ENCODE measurements at regions not wholly inside any gene's neighbourhood (a gene's known extent, or its start where the extent isn't known, plus 50 kb on each side); places are given as distances from the start of the nearest gene placed in this dataset.

DNA sequence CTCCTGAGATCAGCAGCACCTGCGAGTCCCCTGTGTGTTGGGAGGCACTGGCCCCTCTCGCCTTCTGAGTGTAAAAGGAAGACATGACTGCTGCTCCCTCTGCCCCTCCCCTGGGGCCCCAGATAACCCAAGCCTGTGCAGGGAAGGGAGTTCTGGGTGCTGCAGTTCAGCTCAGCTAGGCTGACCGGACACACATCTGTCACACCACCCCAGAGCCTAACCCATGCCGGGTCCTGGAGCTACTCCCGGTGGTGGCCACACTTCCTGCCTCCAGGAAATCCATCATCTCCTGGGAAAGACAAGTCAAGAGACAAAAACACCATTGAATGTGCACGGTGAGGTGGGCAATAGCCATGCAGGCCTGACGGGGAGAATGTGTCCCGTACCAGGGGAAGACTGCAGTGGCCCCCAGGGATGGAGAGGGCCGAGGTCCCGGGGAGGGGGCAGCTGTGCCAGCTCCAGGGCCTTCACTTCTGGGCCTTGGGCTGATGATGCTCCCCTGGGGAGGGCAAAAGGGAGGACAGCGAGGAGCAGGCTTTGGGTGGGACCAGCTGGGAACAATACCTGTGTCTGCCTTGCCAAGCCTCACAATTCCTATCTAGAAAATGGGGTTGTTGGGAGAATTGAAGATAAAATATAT lies 210.6 kb downstream of the TFCP2L1 start:
- DNase-seq (ENCODE audit: low read depth): peak; percentile 34

- peak; percentile 100 for DNase-seq (ENCODE audit: low read depth)
These were observed 209.9 kb downstream of the TFCP2L1 start for GRCh38 chr2:121075006-121075551.

GRCh38 chr2:121075641-121076497 lies 209.1 kb downstream of the TFCP2L1 start:
- DNase-seq (ENCODE audit: low read depth): peak; percentile 46

DNA sequence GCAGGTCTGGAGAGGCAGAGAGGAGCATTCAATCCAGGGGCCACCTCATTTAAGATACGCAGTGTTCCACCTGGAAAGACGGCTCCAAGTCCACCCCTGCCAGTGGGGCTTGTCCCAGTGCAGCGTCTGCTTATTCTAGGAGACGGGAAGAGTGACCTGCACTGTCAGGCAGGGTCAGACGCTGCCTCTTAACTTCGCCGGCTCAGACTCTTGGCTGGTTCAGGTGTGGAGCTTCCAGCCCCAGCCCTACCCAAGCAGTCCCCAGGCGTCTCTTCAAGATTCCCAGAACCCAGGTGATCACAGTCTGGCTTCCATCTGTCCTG lies 208.5 kb downstream of the TFCP2L1 start:
- DNase-seq (ENCODE audit: low read depth): no peak

DNA sequence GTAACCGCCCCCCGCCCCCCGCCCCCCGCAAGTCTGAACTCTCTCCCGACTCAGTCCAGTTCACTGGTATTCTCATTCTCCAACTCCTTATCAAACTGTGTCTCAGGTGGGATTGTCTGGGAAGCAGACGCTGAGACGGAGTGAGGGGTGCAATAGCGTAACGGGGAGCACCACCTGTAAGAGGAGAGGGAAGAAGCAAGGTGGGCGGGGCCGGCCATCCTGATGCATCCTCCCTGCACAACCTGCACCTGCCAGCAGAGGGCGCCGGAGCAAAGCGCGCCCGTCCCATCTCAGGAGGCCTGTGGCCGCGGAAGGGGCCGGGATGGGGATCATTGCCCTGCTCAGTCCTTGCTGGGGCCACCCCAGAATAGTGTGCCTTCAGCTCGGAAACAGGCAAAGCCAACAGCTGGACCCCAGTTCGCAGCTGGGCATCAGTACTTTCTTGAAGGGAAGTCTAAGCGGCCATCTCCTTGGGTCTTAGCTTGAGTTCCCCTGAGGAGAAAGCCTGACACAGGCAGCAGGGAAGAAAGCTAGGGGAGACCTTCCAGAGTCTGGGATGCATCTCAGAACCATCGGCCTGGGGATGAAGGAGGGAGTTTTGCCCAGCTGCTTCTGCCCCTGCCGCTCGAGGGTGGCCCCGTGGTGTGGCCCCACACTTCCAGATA lies 208.0 kb downstream of the TFCP2L1 start:
- DNase-seq (ENCODE audit: low read depth): peak; percentile 77

DNA sequence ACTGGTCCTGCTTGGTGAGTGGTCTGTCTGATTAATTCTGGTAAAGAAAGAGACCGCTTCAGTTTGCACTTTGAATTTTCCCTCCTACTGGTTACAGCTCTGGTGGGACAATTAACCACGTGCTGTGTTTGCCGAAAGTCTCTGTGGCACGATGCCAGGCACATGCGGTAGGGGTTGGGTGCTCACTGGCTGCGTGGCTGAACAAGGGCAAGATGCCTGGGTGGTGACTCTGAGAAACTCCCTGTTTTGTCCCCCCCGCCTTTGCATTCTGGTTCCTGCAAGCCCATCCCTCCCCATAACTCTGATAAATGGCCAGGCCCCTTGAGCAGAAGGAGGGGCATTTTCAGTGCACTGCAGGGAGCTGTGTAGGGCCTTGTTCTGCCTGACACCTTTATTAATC lies 206.1 kb downstream of the TFCP2L1 start:
- no peak for DNase-seq (ENCODE audit: low read depth)

DNA sequence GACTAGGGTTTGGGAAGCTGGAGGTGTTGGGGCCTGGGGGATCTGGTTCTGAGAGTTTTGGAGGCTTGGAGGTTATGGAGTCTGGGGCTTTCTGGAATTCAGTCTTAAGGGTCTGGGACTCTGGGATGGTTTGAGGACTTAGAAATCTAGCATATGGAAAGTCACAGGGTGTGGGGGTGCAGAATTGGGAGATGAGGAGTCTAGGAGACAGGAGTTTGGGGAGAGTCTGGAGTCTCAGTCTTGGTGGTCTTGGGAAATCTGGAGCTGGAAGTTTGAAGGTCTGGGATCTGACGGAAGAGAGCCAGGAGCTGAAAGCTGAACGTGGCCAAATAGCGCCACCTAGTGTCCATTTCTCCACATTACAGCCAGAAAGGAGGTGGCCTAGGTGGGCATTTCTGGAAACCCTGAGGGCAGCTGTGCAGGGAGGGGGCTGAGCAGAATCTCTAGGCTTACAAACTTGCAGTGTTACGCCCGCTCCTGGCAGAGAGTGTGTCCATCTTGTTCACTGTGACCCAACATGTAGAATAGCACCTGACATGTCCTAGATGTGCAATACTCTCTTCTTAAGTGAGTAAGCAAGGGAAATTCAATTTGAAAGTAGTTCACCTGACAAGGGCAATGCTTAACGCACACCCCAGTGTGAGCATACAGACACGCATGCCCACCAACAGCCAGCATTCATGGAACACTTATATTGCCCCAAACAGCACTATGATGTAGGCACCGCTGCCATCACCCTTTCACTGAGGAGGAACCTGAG lies 204.8 kb downstream of the TFCP2L1 start:
- DNase-seq (ENCODE audit: low read depth): peak; percentile 51

- no peak for DNase-seq (ENCODE audit: low read depth)
These were observed 203.3 kb downstream of the TFCP2L1 start for GRCh38 chr2:121081701-121082100.

DNA sequence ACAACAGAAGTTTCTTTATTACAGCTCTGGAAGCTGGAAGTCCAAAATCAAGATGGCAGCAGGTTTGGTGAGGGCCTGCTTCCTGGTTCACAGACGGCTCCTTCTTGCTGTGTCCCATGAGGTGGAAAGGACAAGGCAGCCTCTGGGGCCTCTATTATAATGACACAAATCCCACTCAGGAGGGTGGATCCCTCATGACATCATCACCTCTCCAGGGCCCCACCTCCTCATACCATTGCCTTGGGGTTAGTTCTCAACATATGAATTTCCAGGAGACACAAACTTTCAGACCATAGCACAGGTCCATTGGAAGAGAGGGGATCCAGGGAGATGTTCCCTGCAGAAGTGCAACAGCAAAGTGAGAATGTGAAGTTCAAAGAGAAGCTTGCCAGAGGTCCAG lies 202.8 kb downstream of the TFCP2L1 start:
- DNase-seq (ENCODE audit: low read depth): no peak

DNA sequence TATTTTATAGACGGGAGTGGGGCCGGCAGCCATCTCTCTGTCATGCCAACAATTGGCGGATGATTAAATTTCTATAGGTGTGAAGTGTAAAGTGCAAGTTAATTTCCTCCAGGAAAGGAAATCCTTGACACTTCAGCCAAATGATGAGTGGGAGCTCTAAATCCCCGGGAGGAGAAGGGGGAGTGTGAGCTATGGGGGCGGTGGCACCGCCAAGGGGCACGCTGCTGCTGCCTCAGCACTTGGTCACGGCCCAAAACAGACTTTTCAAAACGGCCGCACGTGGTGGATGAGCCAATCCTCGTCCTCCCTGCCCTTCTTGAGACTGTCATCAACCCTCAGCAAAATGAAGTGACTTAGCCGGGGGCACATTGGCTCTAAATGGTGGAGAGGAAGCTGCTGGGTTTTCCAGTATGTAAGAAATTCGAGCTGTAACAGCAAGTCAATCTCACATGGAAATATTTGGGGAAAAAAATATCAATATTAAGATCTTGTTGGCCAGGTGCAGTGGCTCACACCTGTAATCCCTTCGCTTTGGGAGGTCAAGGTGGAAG lies 200.8 kb downstream of the TFCP2L1 start:
- DNase-seq (ENCODE audit: low read depth): no peak

DNA sequence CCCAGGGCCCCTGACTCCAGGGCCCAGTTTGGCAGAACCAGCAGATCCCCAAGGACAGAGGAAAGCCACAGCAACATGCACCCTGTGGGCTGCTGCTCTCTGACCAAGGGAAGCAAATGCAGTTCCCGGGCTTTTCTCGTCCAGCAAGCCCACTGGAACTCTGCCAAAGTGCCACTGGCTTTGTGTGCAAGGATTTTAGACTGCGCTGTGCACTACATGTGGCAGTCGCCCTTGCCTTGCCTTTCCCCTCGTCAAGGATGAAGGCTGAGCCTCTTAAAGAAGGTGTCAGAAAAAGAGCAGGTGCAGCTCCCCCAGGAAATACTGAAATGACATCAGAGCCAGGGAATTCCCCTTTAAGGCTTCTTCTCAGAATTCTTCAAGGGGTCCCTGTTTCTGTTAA lies 199.2 kb downstream of the TFCP2L1 start:
- no peak for DNase-seq (ENCODE audit: low read depth)

DNA sequence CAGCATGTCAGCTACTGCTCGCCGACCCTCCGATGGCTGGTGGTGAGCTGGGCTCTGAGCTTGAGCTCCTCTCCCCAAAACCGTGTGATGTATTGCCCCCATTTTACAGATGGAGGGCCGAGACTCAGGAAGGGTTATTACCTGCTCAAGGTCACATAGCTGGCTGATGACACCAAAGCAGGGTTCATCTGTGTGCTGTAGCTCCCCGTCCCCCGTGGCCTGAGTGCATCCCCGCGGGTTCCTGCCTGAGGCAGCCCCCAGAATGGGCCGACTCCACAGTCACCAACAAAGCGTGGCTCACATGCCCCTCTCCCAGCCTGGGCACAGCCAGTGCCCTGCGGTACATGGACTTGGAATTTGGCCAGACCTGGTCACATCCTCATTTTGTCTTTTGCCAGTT lies 198.6 kb downstream of the TFCP2L1 start:
- no peak for DNase-seq (ENCODE audit: low read depth)

DNA sequence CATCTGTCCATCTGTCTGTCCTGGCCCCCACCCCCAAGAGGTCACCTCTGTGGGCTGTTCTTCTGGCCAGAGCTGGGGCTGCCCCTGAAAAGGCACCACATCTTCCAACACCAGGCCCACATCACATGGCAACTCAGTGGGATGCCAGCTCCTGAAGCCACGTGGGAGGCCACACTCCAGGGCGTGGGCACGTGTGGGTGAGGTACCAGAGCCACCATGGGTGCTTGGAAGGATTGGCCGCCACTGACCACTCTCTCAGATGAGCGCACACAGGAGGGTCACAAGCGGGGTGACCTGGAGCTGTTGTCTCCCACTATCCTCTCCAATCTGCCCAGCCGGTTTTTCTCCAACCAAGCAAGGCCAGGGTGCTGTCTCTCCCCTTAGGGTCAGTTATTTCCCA lies 197.9 kb downstream of the TFCP2L1 start:
- DNase-seq (ENCODE audit: low read depth): no peak

DNA sequence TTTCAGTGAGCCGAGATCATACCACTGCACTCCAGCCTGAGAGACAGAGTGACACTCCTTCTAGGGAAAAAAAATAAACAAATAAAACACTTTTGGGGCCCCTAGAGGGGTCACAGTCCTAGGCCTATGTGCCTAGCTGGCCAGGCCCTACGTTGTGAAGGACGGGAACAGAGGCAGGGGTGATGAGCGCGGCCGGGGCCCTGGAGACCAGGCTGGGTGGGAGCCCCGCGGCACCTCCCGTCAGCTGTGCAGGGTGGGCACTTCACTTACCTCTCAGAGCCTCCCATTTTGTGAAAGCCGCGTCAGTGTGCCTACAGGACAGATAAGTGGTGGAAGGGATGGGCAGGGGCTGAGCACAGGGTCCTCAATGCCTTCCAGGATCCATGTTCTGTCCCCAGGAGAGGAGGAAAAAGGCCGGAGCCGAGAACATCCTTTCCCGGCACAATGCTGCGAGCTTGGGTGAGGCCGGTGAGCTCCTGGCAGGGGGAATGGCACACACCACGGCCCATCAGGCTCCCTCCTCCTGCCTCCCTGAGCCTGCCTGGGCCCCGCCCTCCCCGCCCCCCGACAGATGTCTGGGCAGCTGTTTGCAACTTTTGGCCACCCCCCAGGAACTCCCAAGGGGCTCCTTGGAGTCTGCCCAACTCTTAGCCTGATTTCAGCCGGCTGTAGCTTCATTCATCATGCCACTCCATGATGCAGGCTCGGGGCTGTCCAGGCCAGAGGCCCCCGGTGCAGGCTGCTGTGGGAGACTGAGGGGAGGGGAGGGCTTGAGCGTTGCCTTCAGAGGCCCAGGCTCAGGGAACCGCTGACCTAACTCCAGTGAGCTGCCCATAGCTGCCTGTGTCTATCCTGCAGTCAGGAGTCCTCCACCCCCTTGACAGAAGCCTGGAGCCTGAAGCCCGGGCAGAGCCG lies 196.5 kb downstream of the TFCP2L1 start:
- no peak for DNase-seq (ENCODE audit: low read depth)

DNA sequence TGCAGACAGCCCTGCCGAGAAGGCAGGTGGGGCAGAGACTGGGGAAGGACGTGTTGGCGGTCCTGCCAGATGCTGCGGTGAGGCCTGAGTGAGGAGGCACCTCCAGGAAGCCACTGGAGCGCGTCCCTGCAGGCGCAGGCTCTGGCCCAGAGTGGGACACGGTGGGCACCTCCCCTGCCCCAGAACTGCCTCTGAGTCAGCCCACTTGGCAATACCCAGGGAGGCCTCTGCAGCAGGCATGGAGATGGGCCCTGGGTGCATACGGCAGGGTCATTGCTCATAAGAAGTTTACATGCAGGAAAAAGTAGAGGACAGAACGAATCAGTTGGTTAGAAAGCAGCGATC lies 195.9 kb downstream of the TFCP2L1 start:
- no peak for DNase-seq (ENCODE audit: low read depth)

DNA sequence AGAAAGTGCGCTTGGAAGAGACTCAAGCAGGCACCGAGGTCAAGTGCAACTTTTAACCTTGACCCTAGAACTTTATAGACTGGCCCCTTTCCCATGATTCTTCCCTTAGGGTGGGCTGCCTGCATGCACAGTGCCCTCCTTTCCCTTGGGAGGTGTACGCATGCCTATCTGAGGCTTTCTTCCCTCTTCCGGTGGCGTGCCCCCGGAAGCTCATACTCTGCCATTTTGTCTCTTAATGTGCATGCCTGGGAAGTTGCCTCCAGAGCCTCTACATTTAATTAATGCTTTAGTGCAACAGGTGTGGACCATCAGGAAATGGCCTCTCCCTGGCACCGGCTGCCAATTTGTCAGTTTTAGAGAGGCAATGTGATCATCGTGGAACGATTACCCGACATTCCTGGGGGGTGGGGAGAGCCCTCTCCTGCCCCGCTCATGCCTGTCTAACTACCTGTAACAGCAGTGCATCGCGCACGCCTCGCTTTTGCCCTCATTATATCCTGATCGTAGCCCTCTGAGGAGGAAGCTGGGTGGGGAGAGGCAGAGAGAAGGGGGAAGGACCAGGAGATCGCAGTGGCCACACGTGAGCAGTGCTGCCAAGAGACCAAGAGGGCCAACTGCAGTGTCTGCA lies 194.8 kb downstream of the TFCP2L1 start:
- no peak for DNase-seq (ENCODE audit: low read depth)

DNA sequence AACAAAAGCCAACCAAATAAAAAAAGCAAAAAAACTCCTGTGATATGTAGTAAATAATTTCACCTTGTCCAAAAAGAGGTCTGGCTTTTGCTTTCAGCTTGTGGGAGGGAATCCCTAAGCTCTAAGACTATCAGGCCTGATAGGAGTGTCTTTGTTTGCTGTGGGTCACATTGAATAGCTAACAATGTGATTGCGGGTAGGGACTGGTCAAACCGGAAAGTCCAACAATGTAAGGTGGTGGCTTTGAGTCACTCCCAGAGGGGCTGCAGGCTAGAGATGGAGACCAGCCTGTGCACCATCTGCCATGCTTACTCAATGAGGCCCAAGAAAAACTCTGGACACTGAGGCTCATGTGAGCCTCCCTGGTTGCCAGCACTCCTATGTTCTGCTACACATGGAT lies 192.9 kb downstream of the TFCP2L1 start:
- DNase-seq (ENCODE audit: low read depth): no peak

DNA sequence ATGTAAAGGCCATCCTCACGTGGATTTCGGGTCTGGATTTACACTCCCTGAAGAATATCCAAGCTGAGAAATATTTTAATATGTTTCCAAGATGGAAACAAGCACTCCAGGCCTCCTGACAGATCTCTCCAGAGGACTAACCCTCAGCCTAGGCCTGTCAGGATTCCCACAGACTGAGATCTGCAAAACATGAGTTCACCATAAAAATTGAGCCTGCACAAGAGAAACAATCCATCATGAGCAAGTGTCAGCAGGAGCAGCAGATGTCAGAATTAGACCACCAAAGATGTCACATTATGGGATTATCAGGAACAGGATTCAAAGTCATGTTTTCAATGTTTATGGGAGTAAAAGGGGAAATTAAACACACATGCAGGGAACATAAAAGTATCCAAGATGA lies 191.3 kb downstream of the TFCP2L1 start:
- no peak for DNase-seq (ENCODE audit: low read depth)

GRCh38 chr2:121094101-121094500 lies 190.9 kb downstream of the TFCP2L1 start:
- DNase-seq (ENCODE audit: low read depth): no peak

GRCh38 chr2:121094845-121095244 lies 190.2 kb downstream of the TFCP2L1 start:
- DNase-seq (ENCODE audit: low read depth): no peak

All from HT1080 (cell line).